MM.1S (cell line): ENCODE measurements at regions not wholly inside any gene's neighbourhood (a gene's known extent, or its start where the extent isn't known, plus 50 kb on each side); places are given as distances from the start of the nearest gene placed in this dataset.

ENCODE experiments used
- DNase-seq: peaks from one replicate; pipeline ENCODE4 v3.0.0-alpha.2; 2015
- H2AFZ ChIP-seq: fragments of 300-600 bp; sonication (generic); 2 replicates; pipeline ENCODE4 v1.6.0; 2016; ENCODE audit warnings: antibody characterized with exemption, low read length
- H3F3A ChIP-seq: fragments of 300-600 bp; sonication (generic); 2 replicates; pipeline ENCODE4 v1.6.1; 2016; ENCODE audit warnings: mild to moderate bottlenecking, antibody characterized with exemption, low read length, moderate library complexity, mixed read lengths; ENCODE audit not compliant: insufficient read depth
- H3K27ac ChIP-seq: fragments of 300-600 bp; sonication (generic); 2 replicates; pipeline ENCODE4 v1.5.1; 2016; ENCODE audit warnings: mild to moderate bottlenecking, low read length
- H3K27me3 ChIP-seq: fragments of 300-600 bp; sonication (generic); replicated peaks from 2 replicates; pipeline ENCODE4 v1.6.0; 2016; ENCODE audit warnings: low read length; ENCODE audit not compliant: insufficient read depth
- H3K36me3 ChIP-seq: fragments of 300-600 bp; sonication (generic); replicated peaks from 2 replicates; pipeline ENCODE4 v1.6.1; 2016; ENCODE audit warnings: mild to moderate bottlenecking, low read length, mixed read lengths; ENCODE audit not compliant: insufficient read depth
- H3K4me1 ChIP-seq: fragments of 300-600 bp; sonication (generic); 2 replicates; pipeline ENCODE4 v1.6.1; 2016; ENCODE audit warnings: low read length, mixed read lengths
- H3K4me2 ChIP-seq: fragments of 300-600 bp; sonication (generic); 2 replicates; pipeline ENCODE4 v1.6.0; 2016; ENCODE audit warnings: low read depth, low read length
- H3K4me3 ChIP-seq: fragments of 300-600 bp; sonication (generic); 2 replicates; pipeline ENCODE4 v1.5.1; 2016; ENCODE audit warnings: low read length, mixed read lengths
- H3K79me2 ChIP-seq: fragments of 300-600 bp; sonication (generic); 2 replicates; pipeline ENCODE4 v1.6.1; 2016; ENCODE audit warnings: mixed run types, low read length, mixed read lengths
- H3K9ac ChIP-seq: fragments of 300-600 bp; sonication (generic); 2 replicates; pipeline ENCODE4 v1.6.1; 2016; ENCODE audit warnings: low read length, mixed read lengths
- H3K9me2 ChIP-seq: fragments of 300-600 bp; sonication (generic); replicated peaks from 2 replicates; pipeline ENCODE4 v1.6.1; 2016; ENCODE audit warnings: mild to moderate bottlenecking, low read length, mixed read lengths; ENCODE audit not compliant: insufficient read depth
- H3K9me3 ChIP-seq: fragments of 300-600 bp; sonication (generic); replicated peaks from 2 replicates; pipeline ENCODE4 v1.6.1; 2016; ENCODE audit warnings: mild to moderate bottlenecking, low read length, mixed read lengths; ENCODE audit not compliant: insufficient read depth
- H4K20me1 ChIP-seq: fragments of 300-600 bp; sonication (generic); 2 replicates; pipeline ENCODE4 v1.6.1; 2016; ENCODE audit warnings: mild to moderate bottlenecking, low read length, moderate library complexity, mixed read lengths; ENCODE audit not compliant: insufficient read depth
- EZH2 ChIP-seq: fragments of 300-600 bp; sonication (generic); optimal IDR thresholded peaks from 2 replicates; pipeline ENCODE3; 2017; ENCODE audit warnings: low read depth, mild to moderate bottlenecking, antibody characterized with exemption, low read length, mixed read lengths
- EZH2phosphoT487 ChIP-seq: fragments of 300-600 bp; sonication (generic); IDR thresholded peaks from 2 replicates; pipeline ENCODE4 v1.6.1; 2018; ENCODE audit warnings: antibody characterized with exemption, low read length
- TF ChIP-seq, protein P1 (sequence below): fragments of 300-600 bp; sonication (generic); IDR thresholded peaks from 2 replicates; pipeline ENCODE4 v1.5.1; 2016; ENCODE audit warnings: antibody characterized with exemption, low read length, mixed read lengths

DNA sequence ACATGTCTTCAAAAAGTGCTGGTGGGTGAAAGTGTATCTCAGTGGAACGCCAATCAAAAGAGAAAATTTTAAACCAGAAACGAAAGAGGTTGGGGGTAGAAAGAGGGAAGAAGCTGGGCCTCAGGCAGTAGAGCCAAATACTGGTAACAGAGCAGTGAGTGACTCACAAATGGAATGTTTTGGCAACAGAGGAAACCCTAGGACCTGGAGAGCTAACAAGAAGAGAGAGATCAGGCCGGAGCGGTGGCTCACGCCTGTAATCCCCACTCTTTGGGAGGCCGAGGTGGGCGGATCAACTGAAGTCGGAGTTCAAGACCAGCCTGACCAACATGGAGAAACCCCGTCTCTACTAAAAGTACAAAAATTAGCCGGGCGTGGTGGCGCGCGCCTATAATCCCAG is 450.8 kb upstream of the NAALADL2 start:
- H3K4me2 ChIP-seq, result no peak overlapping the region
- no peak overlapping the region for H2AFZ ChIP-seq
- no peaks in the 10 kb centered on the region for H3K27me3 ChIP-seq
- no peaks in the 10 kb centered on the region for H3K4me1 ChIP-seq
- no peaks in the 10 kb centered on the region for H3K9me2 ChIP-seq
- DNase-seq, result no peak
- H3K79me2 ChIP-seq, result no peaks in the 10 kb centered on the region
- no peaks in the 10 kb centered on the region for H3K9me3 ChIP-seq
- H3K4me3 ChIP-seq, result no peak overlapping the region
- H4K20me1 ChIP-seq, result no peaks in the 10 kb centered on the region
- H3F3A ChIP-seq, result no peaks in the 10 kb centered on the region
- H3K36me3 ChIP-seq, result no peaks in the 10 kb centered on the region
- TF ChIP-seq, protein P1, sequence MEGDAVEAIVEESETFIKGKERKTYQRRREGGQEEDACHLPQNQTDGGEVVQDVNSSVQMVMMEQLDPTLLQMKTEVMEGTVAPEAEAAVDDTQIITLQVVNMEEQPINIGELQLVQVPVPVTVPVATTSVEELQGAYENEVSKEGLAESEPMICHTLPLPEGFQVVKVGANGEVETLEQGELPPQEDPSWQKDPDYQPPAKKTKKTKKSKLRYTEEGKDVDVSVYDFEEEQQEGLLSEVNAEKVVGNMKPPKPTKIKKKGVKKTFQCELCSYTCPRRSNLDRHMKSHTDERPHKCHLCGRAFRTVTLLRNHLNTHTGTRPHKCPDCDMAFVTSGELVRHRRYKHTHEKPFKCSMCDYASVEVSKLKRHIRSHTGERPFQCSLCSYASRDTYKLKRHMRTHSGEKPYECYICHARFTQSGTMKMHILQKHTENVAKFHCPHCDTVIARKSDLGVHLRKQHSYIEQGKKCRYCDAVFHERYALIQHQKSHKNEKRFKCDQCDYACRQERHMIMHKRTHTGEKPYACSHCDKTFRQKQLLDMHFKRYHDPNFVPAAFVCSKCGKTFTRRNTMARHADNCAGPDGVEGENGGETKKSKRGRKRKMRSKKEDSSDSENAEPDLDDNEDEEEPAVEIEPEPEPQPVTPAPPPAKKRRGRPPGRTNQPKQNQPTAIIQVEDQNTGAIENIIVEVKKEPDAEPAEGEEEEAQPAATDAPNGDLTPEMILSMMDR, result no peak
- no peak overlapping the region for H3K9ac ChIP-seq
- no peak overlapping the region for H3K27ac ChIP-seq

DNA sequence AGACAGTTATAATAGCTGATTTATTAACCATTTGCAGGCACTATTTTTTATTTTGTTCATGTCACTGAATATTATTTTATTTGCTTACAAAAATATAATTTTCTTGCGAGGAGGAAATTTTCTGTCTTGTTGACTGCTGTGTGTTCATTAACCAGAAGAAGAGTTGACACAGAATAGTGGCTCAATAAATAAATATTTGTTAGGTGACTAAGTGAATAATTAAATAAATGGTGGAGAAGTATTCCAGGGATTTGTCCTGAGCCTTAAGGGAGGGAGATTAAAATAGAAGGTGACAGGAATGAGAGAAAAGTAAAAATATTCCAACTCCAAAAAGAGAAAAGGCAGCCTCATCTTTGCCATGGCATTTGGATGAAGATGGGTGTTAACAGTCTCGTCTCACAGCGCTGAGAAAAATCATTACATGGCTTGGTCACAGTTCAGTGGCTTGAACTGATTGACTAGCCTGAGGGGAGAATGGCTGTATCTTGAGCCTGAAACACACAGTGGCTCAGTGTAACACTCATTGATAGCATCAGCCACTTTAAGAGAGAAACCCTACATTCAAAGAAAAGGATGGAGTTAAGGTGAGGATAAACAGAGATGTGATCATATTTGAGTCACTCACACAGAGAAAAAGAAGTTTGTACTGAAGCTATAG is 449.9 kb upstream of the NAALADL2 start:
- no peaks in the 10 kb centered on the region for H4K20me1 ChIP-seq
- H3K4me1 ChIP-seq, result no peaks in the 10 kb centered on the region
- no peaks in the 10 kb centered on the region for H3K27me3 ChIP-seq
- H3K36me3 ChIP-seq, result no peaks in the 10 kb centered on the region
- H3K4me2 ChIP-seq, result no peak overlapping the region
- no peaks in the 10 kb centered on the region for H3K9me3 ChIP-seq
- DNase-seq, result no peak
- no peaks in the 10 kb centered on the region for H3K79me2 ChIP-seq
- TF ChIP-seq, protein P1, result no peak
- TF ChIP-seq EZH2phosphoT487 (no peak), EZH2 (no peak)
- H3K9me2 ChIP-seq, result no peaks in the 10 kb centered on the region
- no peak overlapping the region for H3K4me3 ChIP-seq
- H3K9ac ChIP-seq, result no peak overlapping the region
- no peaks in the 10 kb centered on the region for H3F3A ChIP-seq
- no peak overlapping the region for H2AFZ ChIP-seq
- no peak overlapping the region for H3K27ac ChIP-seq

DNA sequence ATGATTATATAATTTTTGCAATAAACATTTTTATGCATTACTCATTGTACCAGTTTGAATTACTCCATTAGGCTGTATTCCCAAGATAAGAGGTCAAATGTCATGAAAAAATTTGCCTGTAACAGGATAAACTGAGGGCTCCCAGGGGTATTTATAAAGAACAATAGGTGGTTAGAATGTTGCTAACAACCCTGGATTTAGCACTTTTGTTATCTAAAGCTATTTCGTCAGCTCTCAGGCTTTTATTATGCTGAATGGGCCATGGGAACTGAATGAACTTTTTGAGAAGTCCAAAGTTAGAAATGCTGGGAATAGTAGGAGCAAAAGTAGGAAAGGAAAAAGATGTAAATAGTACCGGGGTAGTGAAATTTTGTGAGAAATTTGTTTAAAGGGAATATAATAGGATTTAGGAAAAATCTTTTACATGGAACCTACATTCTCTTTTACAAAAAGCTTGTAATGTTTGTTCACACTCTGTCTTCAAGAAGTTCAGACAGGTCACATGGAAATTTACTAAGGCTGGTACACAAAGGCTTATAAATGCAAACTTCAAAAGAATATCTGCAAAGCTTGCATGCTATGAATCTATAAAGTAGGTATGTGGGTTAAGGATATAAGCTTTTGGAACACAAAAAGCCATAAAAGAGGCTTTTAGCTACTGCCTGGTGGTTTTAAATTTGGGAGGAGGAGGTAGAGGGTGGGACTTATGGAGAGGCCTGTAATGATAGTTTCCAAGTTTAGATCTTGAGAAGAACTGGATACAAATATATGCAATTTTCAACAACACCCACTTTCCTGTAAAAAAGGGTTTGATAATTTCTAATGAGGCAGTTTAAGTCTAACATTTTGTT is 445.8 kb upstream of the NAALADL2 start:
- no peak for DNase-seq
- H4K20me1 ChIP-seq, result no peaks in the 10 kb centered on the region
- no peaks in the 10 kb centered on the region for H3K9me3 ChIP-seq
- no peaks in the 10 kb centered on the region for H3F3A ChIP-seq
- no peaks in the 10 kb centered on the region for H3K36me3 ChIP-seq
- no peaks in the 10 kb centered on the region for H3K79me2 ChIP-seq
- H3K27me3 ChIP-seq, result no peaks in the 10 kb centered on the region
- H3K4me1 ChIP-seq, result no peaks in the 10 kb centered on the region
- no peaks in the 10 kb centered on the region for H3K9me2 ChIP-seq
- H2AFZ ChIP-seq, result no peak overlapping the region
- H3K9ac ChIP-seq, result no peak overlapping the region
- H3K4me2 ChIP-seq, result no peak overlapping the region
- TF ChIP-seq, protein P1, result no peak
- no peak for TF ChIP-seq EZH2phosphoT487
- H3K4me3 ChIP-seq, result no peak overlapping the region
- no peak overlapping the region for H3K27ac ChIP-seq
